Lung (tissue), 11 donors: ENCODE measurements at regions not wholly inside any gene's neighbourhood (a gene's known extent, or its start where the extent isn't known, plus 50 kb on each side); places are given as distances from the start of the nearest gene placed in this dataset.

ENCODE experiments used
- ATAC-seq: fragments of 200-7000 bp; cut with Tn5 transposase; one replicate; pipeline ENCODE4 v1.9.1; 2020; ENCODE audit warnings: moderate number of reproducible peaks; ENCODE audit not compliant: insufficient read depth, low FRiP score
- DNase-seq, 3 donors: peaks; one replicate each; pipeline ENCODE4 v3.0.0-alpha.2; 2013 to 2017
- H3K27ac ChIP-seq, 2 donors: one replicate each; pipeline ENCODE4 v1.5.1; 2013; ENCODE audit warnings: mild to moderate bottlenecking in 2 of 2, moderate library complexity in 2 of 2, control low read depth in 1 of 2, inconsistent platforms in 1 of 2, low read depth in 1 of 2, low read length in 1 of 2
- H3K27me3 ChIP-seq, 3 donors: one replicate each; pipeline ENCODE4 v1.5.1; 2013; ENCODE audit warnings: low read length in 2 of 3; ENCODE audit not compliant: control insufficient read depth in 3 of 3, insufficient read depth in 3 of 3
- H3K36me3 ChIP-seq, 4 donors: one replicate each; pipeline ENCODE4 v1.5.1; 2013; ENCODE audit warnings: low read length in 4 of 4, mild to moderate bottlenecking in 1 of 4, moderate library complexity in 1 of 4; ENCODE audit not compliant: control insufficient read depth in 4 of 4, insufficient read depth in 4 of 4
- H3K4me1 ChIP-seq, 5 donors: one replicate each; pipeline ENCODE4 v1.5.1; 2013; ENCODE audit warnings: low read length in 5 of 5, mild to moderate bottlenecking in 2 of 5, moderate library complexity in 1 of 5; ENCODE audit not compliant: control insufficient read depth in 5 of 5, insufficient read depth in 5 of 5
- H3K4me3 ChIP-seq: one replicate; pipeline ENCODE4 v1.5.1; 2013; ENCODE audit warnings: mild to moderate bottlenecking, control low read depth, moderate library complexity
- H3K9ac ChIP-seq, 2 donors: one replicate each; pipeline ENCODE4 v1.5.1; 2013; ENCODE audit warnings: low read length in 2 of 2, control low read depth in 1 of 2; ENCODE audit not compliant: insufficient read depth in 1 of 2
- H3K9me3 ChIP-seq, 4 donors: one replicate each; pipeline ENCODE4 v1.5.1; 2013; ENCODE audit warnings: low read length in 3 of 4, mild to moderate bottlenecking in 1 of 4, moderate library complexity in 1 of 4; ENCODE audit not compliant: control insufficient read depth in 4 of 4, insufficient read depth in 3 of 4
- WGBS, 2 donors: extraction: QIAGEN DNeasy Blood & Tissue Kit; methylation state at CpG; one replicate each; pipeline ENCODE4 v1.1.7; 2013; 5-methylcytosine and 5-hydroxymethylcytosine counted together
- TF ChIP-seq, protein P1 (sequence below): IDR thresholded peaks from 2 replicates; pipeline ENCODE4 v1.5.1; 2012; ENCODE audit warnings: mild to moderate bottlenecking; ENCODE audit errors: control extremely low read depth, extremely low read depth
- donor health status: control.
- donor health status: control.
- donor health status: Bipolar disorder and iron deficiency.
- donor health status: healthy.
- donor health status: DM: yes; HTN: yes; CAD: no.

DNA sequence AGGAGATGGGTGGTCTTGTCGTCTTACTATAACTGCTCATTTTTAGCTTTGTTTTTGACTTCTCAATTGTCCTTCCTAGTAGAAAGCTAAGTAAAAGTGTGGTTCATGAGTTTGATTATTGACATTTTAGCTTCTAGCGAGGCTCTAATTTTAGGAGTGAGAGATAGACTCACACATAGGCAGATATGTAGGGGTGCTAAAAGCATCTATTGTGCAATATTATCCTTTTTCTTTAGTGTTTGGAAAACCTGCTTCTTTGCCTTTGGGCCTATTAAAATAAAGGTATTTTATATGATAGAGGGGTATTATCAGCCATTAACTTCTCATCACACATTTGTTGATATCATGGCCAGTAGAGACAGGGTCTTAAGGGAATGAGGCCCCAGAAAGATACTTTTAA lies 195.3 kb downstream of the SPRY1 start:
- Histone ChIP-seq H3K9ac (no peak overlapping the region), H3K27me3 (no peaks in the 10 kb centered on the region), H3K4me3 (no peak overlapping the region), H3K4me1 (peaks cover 0 to 3% (median 2%) of the 10 kb centered on the region in 5 donors), H3K9me3 (no peaks in the 10 kb centered on the region), H3K36me3 (no peaks in the 10 kb centered on the region), H3K27ac (no peak overlapping the region)
- WGBS, 2 donors, result 97 to 99% methylated on average over 2 of the region's 2 CpGs
- no peak for DNase-seq
- TF ChIP-seq, protein P1, sequence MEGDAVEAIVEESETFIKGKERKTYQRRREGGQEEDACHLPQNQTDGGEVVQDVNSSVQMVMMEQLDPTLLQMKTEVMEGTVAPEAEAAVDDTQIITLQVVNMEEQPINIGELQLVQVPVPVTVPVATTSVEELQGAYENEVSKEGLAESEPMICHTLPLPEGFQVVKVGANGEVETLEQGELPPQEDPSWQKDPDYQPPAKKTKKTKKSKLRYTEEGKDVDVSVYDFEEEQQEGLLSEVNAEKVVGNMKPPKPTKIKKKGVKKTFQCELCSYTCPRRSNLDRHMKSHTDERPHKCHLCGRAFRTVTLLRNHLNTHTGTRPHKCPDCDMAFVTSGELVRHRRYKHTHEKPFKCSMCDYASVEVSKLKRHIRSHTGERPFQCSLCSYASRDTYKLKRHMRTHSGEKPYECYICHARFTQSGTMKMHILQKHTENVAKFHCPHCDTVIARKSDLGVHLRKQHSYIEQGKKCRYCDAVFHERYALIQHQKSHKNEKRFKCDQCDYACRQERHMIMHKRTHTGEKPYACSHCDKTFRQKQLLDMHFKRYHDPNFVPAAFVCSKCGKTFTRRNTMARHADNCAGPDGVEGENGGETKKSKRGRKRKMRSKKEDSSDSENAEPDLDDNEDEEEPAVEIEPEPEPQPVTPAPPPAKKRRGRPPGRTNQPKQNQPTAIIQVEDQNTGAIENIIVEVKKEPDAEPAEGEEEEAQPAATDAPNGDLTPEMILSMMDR, result no peak
- no peak for ATAC-seq

- no peak overlapping the region for H3K27ac ChIP-seq
Measured at GRCh38 chr4:123593655-123594054, 197.1 kb downstream of the SPRY1 start.

DNA sequence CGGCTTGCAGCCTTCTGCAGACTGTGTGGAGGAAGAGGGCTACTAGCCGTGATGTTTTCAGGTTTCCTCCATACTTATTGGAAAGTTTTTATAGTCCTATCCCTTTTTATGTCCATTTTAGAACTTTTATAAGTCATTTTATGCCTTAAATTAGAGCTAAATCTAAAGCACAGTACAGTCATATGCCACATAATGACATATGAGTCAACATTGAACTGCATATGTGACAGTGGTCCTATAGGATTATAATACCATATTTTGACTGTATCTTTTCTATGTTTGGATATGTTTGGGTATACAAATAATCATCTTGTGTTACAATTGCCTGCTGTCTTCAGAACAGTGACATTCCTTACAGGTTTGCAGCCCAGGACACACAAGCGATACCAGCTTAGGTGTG lies 200.2 kb downstream of the SPRY1 start:
- ATAC-seq, result no peak
- Histone ChIP-seq H3K4me1 (peaks cover 0 to 22% (median 5%) of the 10 kb centered on the region in 5 donors), H3K9ac (no peak overlapping the region), H3K9me3 (no peaks in the 10 kb centered on the region), H3K27me3 (no peaks in the 10 kb centered on the region), H3K36me3 (no peaks in the 10 kb centered on the region), H3K27ac (no peak overlapping the region), H3K4me3 (no peak overlapping the region)
- TF ChIP-seq, protein P1, result no peak
- 97 to 98% methylated on average over 3 of the region's 3 CpGs for WGBS, 2 donors
- DNase-seq, result no peak

More at GRCh38 chr4:123593655-123594054, 197.1 kb downstream of the SPRY1 start:
- Histone ChIP-seq H3K36me3 (no peaks in the 10 kb centered on the region), H3K4me3 (no peak overlapping the region), H3K27me3 (no peaks in the 10 kb centered on the region), H3K4me1 (peaks cover 0 to 3% (median 0%) of the 10 kb centered on the region in 5 donors), H3K9ac (no peak overlapping the region), H3K9me3 (no peaks in the 10 kb centered on the region)
- ATAC-seq (no peak), DNase-seq (no peak)
- WGBS, 2 donors, result 39 to 63% methylated on average over 3 of the region's 3 CpGs
- TF ChIP-seq, protein P1, result no peak

DNA sequence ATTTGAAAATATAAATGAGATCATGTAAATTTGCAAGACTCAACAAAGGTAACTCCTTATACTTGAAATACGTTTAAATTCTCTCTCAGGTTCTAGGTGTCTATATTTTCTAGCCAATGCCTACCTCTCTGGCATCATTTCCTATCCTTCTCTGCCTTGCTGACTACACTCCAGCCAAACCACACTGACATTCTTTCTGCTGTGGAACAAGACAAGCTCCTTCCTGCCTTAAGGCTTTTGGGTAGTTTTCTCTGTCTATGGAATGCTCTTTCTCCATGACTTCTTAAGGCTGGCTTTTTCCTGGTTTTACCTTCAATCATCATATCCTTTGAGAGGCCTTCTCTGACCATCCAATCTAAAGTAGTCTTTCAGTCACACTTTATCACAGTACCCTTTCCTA lies 201.0 kb downstream of the SPRY1 start:
- ATAC-seq (no peak), DNase-seq (no peak)
- no peaks in the 10 kb centered on the region for H3K9me3 ChIP-seq
- WGBS, 2 donors, result 66% methylated on average over 1 of the region's 1 CpG
- no peak overlapping the region for H3K9ac ChIP-seq
- H3K36me3 ChIP-seq, result no peaks in the 10 kb centered on the region
- peaks cover 0 to 22% (median 5%) of the 10 kb centered on the region in 5 donors for H3K4me1 ChIP-seq
- TF ChIP-seq, protein P1, result no peak
- H3K27ac ChIP-seq, result no peak overlapping the region
- H3K4me3 ChIP-seq, result no peak overlapping the region
- no peaks in the 10 kb centered on the region for H3K27me3 ChIP-seq
